ENCODE measurements at regions not wholly inside any gene's neighbourhood (a gene's known extent, or its start where the extent isn't known, plus 50 kb on each side); places are given as distances from the start of the nearest gene placed in this dataset.

- TF ChIP-seq, protein P1, sequence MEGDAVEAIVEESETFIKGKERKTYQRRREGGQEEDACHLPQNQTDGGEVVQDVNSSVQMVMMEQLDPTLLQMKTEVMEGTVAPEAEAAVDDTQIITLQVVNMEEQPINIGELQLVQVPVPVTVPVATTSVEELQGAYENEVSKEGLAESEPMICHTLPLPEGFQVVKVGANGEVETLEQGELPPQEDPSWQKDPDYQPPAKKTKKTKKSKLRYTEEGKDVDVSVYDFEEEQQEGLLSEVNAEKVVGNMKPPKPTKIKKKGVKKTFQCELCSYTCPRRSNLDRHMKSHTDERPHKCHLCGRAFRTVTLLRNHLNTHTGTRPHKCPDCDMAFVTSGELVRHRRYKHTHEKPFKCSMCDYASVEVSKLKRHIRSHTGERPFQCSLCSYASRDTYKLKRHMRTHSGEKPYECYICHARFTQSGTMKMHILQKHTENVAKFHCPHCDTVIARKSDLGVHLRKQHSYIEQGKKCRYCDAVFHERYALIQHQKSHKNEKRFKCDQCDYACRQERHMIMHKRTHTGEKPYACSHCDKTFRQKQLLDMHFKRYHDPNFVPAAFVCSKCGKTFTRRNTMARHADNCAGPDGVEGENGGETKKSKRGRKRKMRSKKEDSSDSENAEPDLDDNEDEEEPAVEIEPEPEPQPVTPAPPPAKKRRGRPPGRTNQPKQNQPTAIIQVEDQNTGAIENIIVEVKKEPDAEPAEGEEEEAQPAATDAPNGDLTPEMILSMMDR (IDR thresholded peaks at IDR 0.05; ENCODE audit: low read length), result no peak
- TF ChIP-seq EZH2 (IDR thresholded peaks at IDR 0.05; ENCODE audit: borderline replicate concordance, low read length), result no peak
Observed at GRCh38 chr12:91422811-91423692, 240.4 kb upstream of the DCN start.
